Heart left ventricle (tissue), 16 donors: ENCODE measurements at regions not wholly inside any gene's neighbourhood (a gene's known extent, or its start where the extent isn't known, plus 50 kb on each side); places are given as distances from the start of the nearest gene placed in this dataset.

Experiments
- ATAC-seq, 4 donors: fragments of 200-7000 bp; cut with Tn5 transposase; one replicate each; pipeline ENCODE4 v1.9.1; 2020 to 2022; ENCODE audit warnings: moderate library complexity in 4 of 4, mild to moderate bottlenecking in 3 of 4, moderate number of reproducible peaks in 1 of 4
- DNase-seq, 5 donors: peaks; one replicate each; pipeline ENCODE4 v3.0.0-alpha.2; 2020
- H3K27ac ChIP-seq, 12 donors: fragments of 200-600 bp; sonication (generic) in 4 of 12; one replicate each; pipeline versions ENCODE4 v1.5.0 to v1.8.0; 2016 to 2022; ENCODE audit warnings: mild to moderate bottlenecking in 2 of 12
- H3K27me3 ChIP-seq, 9 donors: fragments of 200-600 bp; sonication (generic) in 2 of 9; one replicate each; pipeline versions ENCODE4 v1.5.1 to v1.8.0; 2016 to 2022; ENCODE audit warnings: mild to moderate bottlenecking in 3 of 9
- H3K36me3 ChIP-seq, 9 donors: fragments of 200-600 bp; sonication (generic) in 2 of 9; one replicate each; pipeline versions ENCODE4 v1.5.0 to v1.8.0; 2018 to 2022; ENCODE audit warnings: mild to moderate bottlenecking in 2 of 9
- H3K4me1 ChIP-seq, 12 donors: fragments of 200-600 bp; sonication (generic) in 4 of 12; one replicate each; pipeline versions ENCODE4 v1.5.0 to v1.8.0; 2016 to 2022; ENCODE audit warnings: mild to moderate bottlenecking in 3 of 12
- H3K4me3 ChIP-seq, 12 donors: fragments of 200-600 bp; sonication (generic) in 4 of 12; one replicate each; pipeline versions ENCODE4 v1.5.0 to v1.8.0; 2017 to 2022; ENCODE audit warnings: mild to moderate bottlenecking in 9 of 12, moderate library complexity in 4 of 12
- H3K9me3 ChIP-seq, 12 donors: fragments of 200-600 bp; sonication (generic) in 4 of 12; one replicate each; pipeline versions ENCODE4 v1.5.0 to v1.8.0; 2016 to 2022; ENCODE audit warnings: mild to moderate bottlenecking in 1 of 12
- POLR2A ChIP-seq, 2 donors: fragments of 450-650 bp; IDR thresholded peaks; one replicate each; pipeline ENCODE4 v1.6.1; 2017; ENCODE audit warnings: antibody characterized with exemption in 2 of 2, mild to moderate bottlenecking in 2 of 2, moderate library complexity in 2 of 2
- WGBS, 4 donors: extraction: QIAGEN DNeasy Blood & Tissue Kit in 2 of 4; methylation state at CpG; one replicate each; pipeline versions ENCODE4 v1.1.5 to v1.1.7; 2013 to 2018; 5-methylcytosine and 5-hydroxymethylcytosine counted together
- intact Hi-C, 10 donors: fragments of 100-400 bp; cut with DNase I; formaldehyde crosslinking; loops; one replicate each; pipeline versions ENCODE4 v1.11.1 to v1.14.2; 2022
- TF ChIP-seq, protein P1 (sequence below), 12 donors: fragments of 200-600 bp; sonication (generic) in 4 of 12; IDR thresholded peaks; one replicate each; pipeline versions ENCODE4 v1.5.0 to v1.8.0; 2018 to 2022; ENCODE audit warnings: antibody characterized with exemption in 12 of 12, mild to moderate bottlenecking in 5 of 12
- donor health status: ischemic (EF 13 %, LVEDD 7.1; RV severe dilation, severe dysfunction).
- donor health status: healthy with polysubstance abuse.
- donor health status: DM: no; HTN: yes; CAD: no.
- donor health status: DM: no; HTN: no; CAD: no.
- donor health status: ischemic (EF 25% LVEDD 6.9; RV normal size, moderate dysfunction).
- donor health status: ischemic (EF 25% LVEDD 5.7; RV mildly dilated, moderate dysfunction).
- donor health status: healthy.
- donor health status: DM: yes; HTN: yes; CAD: no.
- donor health status: ischemic (EF 35%, LVEDD 5.7; RV mildly dilated, moderate dysfunction).
- donor health status: nonischemic (EF 11% LVEDD 7.7; RV severe dilation, severe dysfunction).
- donor health status: DM: yes; HTN: yes; CAD: no.
- donor health status: PGD.
- donor health status: ischemic (EF 29% LVEDD 5.4; RV normal size, mild dysfunction).
- donor health status: nonischemic (EF 23%, LVEDD 6.1; RV moderate dilation, normal function).

DNA sequence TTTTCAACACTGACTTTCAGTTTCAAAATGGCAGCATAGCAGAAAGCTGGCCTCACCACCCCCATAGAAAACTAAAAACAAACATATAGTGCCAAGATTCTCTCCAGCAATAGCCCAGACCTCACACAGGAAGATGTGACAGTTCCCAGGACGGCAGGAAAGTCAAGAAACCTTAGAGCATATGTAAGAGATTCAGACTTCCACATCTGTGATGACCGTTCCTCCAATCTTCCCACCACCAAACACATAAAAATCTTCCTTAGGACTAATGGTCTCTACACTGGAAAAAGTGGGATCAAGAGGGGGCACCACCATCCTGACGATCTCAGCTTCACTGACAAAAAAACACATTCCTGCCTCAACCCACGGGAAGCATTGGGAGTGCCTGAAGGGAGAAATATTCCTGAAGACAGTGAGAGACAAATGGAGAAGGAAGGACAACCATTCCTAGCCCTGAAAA is 134.1 kb upstream of the CPXCR1 start:
- TF ChIP-seq, protein P1, sequence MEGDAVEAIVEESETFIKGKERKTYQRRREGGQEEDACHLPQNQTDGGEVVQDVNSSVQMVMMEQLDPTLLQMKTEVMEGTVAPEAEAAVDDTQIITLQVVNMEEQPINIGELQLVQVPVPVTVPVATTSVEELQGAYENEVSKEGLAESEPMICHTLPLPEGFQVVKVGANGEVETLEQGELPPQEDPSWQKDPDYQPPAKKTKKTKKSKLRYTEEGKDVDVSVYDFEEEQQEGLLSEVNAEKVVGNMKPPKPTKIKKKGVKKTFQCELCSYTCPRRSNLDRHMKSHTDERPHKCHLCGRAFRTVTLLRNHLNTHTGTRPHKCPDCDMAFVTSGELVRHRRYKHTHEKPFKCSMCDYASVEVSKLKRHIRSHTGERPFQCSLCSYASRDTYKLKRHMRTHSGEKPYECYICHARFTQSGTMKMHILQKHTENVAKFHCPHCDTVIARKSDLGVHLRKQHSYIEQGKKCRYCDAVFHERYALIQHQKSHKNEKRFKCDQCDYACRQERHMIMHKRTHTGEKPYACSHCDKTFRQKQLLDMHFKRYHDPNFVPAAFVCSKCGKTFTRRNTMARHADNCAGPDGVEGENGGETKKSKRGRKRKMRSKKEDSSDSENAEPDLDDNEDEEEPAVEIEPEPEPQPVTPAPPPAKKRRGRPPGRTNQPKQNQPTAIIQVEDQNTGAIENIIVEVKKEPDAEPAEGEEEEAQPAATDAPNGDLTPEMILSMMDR (IDR thresholded peaks at IDR 0.05): no peak
- TF ChIP-seq POLR2A (IDR thresholded peaks at IDR 0.05): no peak
- intact Hi-C loops: loop anchor here in 1 of 10 donors (5.0 kb wide), 1 partner anchor 916 kb away; no protein-coding TSS in a partner anchor
- H3K27ac ChIP-seq: no peak overlapping the region
- peak overlapping the region in 1 of 12 donors; percentile 26 for H3K4me3 ChIP-seq
- no peaks in the 10 kb centered on the region for H3K27me3 ChIP-seq
- DNase-seq (no peak), ATAC-seq (no peak)
- H3K4me1 ChIP-seq: no peaks in the 10 kb centered on the region
- no peaks in the 10 kb centered on the region for H3K9me3 ChIP-seq
- 18 to 24% (median 22%) methylated on average over 4 of the region's 4 CpGs for WGBS, 4 donors
- H3K36me3 ChIP-seq: no peaks in the 10 kb centered on the region

GRCh38 chrX:88613338-88613737 is 133.7 kb upstream of the CPXCR1 start:
- Histone ChIP-seq H3K27ac (no peak overlapping the region), H3K36me3 (no peaks in the 10 kb centered on the region), H3K4me3 (peak overlapping the region in 1 of 12 donors; percentile 26), H3K4me1 (no peaks in the 10 kb centered on the region), H3K27me3 (no peaks in the 10 kb centered on the region), H3K9me3 (no peaks in the 10 kb centered on the region)
- intact Hi-C loops: loop anchor here in 1 of 10 donors (5.0 kb wide), 1 partner anchor 916 kb away; no protein-coding TSS in a partner anchor
- no peak for DNase-seq
- TF ChIP-seq, protein P1 (IDR thresholded peaks at IDR 0.05): peak in 8 of 12 donors; percentile 10 to 42 (median 36)
- no peak for TF ChIP-seq POLR2A (IDR thresholded peaks at IDR 0.05)
- ATAC-seq: no peak

DNA sequence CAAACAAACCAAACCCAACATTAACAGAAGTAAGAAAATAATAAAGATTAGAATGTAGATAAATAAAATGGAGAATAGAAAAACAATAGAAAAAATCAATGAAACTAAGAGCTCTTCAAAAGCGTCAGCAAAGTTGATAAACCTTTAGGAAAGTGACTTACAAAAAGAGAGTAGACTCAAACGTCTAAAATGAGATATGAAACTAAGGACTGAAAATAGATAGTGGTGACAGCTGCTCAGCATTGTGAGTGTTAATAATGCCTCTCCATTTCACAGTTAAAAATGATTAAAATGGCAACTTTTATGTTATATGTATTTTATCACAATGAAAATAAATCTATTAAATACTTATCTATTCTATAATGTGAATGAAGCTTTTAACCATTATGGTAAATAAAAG is 125.7 kb upstream of the CPXCR1 start:
- no peaks in the 10 kb centered on the region for H3K36me3 ChIP-seq
- H3K4me3 ChIP-seq: no peak overlapping the region
- intact Hi-C loops: no loop called here
- TF ChIP-seq POLR2A (IDR thresholded peaks at IDR 0.05): no peak
- no peak overlapping the region for H3K27ac ChIP-seq
- 31 to 40% (median 32%) methylated on average over 2 of the region's 2 CpGs for WGBS, 4 donors
- no peaks in the 10 kb centered on the region for H3K9me3 ChIP-seq
- no peaks in the 10 kb centered on the region for H3K27me3 ChIP-seq
- no peak for DNase-seq
- no peak for ATAC-seq
- no peaks in the 10 kb centered on the region for H3K4me1 ChIP-seq

DNA sequence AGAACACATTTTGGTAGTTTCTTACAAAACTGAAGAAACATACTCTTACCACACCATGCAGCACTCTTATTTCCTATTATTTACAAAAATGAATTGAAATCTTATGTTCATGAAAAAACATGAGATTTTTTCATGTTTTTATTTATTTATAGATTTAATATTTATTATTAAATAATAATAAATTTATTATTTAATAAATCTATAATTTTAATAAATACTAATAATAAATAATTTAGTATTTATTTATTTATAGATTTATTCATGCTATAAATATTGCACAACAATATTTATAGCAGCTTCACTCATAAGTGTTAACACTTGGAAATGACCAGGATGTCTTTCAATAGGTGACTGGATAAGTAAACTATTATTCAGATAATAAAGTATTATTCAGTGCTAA is 91.6 kb upstream of the CPXCR1 start:
- Histone ChIP-seq H3K4me1 (no peaks in the 10 kb centered on the region), H3K27ac (no peak overlapping the region), H3K9me3 (peaks cover 0 to 3% (median 0%) of the 10 kb centered on the region in 12 donors), H3K27me3 (no peaks in the 10 kb centered on the region), H3K36me3 (no peaks in the 10 kb centered on the region), H3K4me3 (no peak overlapping the region)
- ATAC-seq (no peak), DNase-seq (no peak)
- no peak for TF ChIP-seq POLR2A (IDR thresholded peaks at IDR 0.05)
- TF ChIP-seq, protein P1 (IDR thresholded peaks at IDR 0.05): no peak
- intact Hi-C loops: no loop called here

DNA sequence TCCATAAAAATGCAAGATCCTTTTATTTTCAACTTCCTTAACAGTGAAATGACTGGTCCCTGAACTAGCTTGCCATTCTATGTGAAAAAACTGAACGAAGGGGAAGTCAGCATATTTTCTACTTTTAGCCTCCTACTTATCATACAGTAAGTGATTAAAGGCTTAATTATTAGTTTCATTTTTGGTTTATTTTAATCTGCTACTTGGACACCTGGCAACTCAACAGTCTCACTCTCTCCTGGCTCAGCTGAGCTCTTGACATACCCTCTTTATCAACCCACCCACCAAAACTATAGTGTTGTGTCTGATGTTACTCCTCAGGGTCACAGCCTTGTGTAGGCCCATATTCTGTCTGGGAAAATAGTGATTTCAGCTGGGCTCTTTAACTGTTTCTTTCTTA is 86.2 kb upstream of the CPXCR1 start:
- intact Hi-C loops: no loop called here
- Histone ChIP-seq H3K4me1 (no peaks in the 10 kb centered on the region), H3K9me3 (peaks cover 0 to 3% (median 0%) of the 10 kb centered on the region in 12 donors), H3K27ac (no peak overlapping the region), H3K36me3 (no peaks in the 10 kb centered on the region), H3K27me3 (no peaks in the 10 kb centered on the region), H3K4me3 (no peak overlapping the region)
- ATAC-seq (no peak), DNase-seq (no peak)
- no peak for TF ChIP-seq POLR2A (IDR thresholded peaks at IDR 0.05)
- TF ChIP-seq, protein P1 (IDR thresholded peaks at IDR 0.05): no peak
- 38 to 71% (median 52%) methylated on average over 1 of the region's 1 CpG for WGBS, 4 donors
